AG04450 (cell line): ENCODE measurements at regions not wholly inside any gene's neighbourhood (a gene's known extent, or its start where the extent isn't known, plus 50 kb on each side); places are given as distances from the start of the nearest gene placed in this dataset.

Source experiments
- CTCF ChIA-PET: fragments of 300-600, 350-600 bp; formaldehyde crosslinking; extraction: SDS; loops from one replicate; lab custom pipeline; 2022; ENCODE audit warnings: antibody characterized with exemption, inconsistent platforms; lab: Charles Lee
- POLR2A ChIA-PET: fragments of 350-600 bp; formaldehyde crosslinking; extraction: SDS; loops from one replicate; lab custom pipeline; 2021; ENCODE audit warnings: antibody characterized with exemption, inconsistent platforms; lab: Yijun Ruan, JAX
- DNase-seq: peaks from one replicate; pipeline ENCODE4 v3.0.0-alpha.2; 2011; ENCODE audit warnings: low read depth, low spot score
- H3K27ac ChIP-seq: one replicate; pipeline ENCODE4 v1.5.1; 2012; ENCODE audit warnings: low read depth, low read length, control low read depth
- H3K27me3 ChIP-seq: one replicate; pipeline ENCODE4 v1.6.0; 2012; ENCODE audit warnings: low read length; ENCODE audit not compliant: control insufficient read depth, insufficient read depth
- H3K4me3 ChIP-seq: 2 replicates; pipeline ENCODE4 v1.5.1; 2011; ENCODE audit warnings: mild to moderate bottlenecking, low read depth, low read length, control low read depth
- H3K9me3 ChIP-seq: 2 replicates; pipeline ENCODE4 v1.5.1; 2012; ENCODE audit warnings: low read length; ENCODE audit not compliant: control insufficient read depth, insufficient read depth
- TF ChIP-seq, protein P1 (sequence below): IDR thresholded peaks from 2 replicates; pipeline ENCODE4 v1.5.1; 2011; ENCODE audit warnings: low read depth, low read length, control low read depth, inconsistent platforms

GRCh38 chr20:50308166-50308512 lies 117.5 kb downstream of the CEBPB start:
- no peak for DNase-seq
- peak overlapping the region; percentile 99 for H3K27ac ChIP-seq
- H3K27me3 ChIP-seq, result no peaks in the 10 kb centered on the region
- peak overlapping the region; percentile 20; the same call in 1 of the 2 replicates for H3K4me3 ChIP-seq
- H3K9me3 ChIP-seq, result no peaks in the 10 kb centered on the region; the same call in 1 of the 2 replicates
- CTCF ChIA-PET, result interaction anchor here (0.9 kb wide), 1 partner anchor 172 kb away, joined by 3 read pairs; no protein-coding TSS in a partner anchor
- POLR2A ChIA-PET, result interaction anchor here (0.8 to 2.1 kb wide), 4 partner anchors 14 to 84 kb away, joined by 3 to 9 read pairs (median 4); no protein-coding TSS in a partner anchor
- TF ChIP-seq, protein P1, sequence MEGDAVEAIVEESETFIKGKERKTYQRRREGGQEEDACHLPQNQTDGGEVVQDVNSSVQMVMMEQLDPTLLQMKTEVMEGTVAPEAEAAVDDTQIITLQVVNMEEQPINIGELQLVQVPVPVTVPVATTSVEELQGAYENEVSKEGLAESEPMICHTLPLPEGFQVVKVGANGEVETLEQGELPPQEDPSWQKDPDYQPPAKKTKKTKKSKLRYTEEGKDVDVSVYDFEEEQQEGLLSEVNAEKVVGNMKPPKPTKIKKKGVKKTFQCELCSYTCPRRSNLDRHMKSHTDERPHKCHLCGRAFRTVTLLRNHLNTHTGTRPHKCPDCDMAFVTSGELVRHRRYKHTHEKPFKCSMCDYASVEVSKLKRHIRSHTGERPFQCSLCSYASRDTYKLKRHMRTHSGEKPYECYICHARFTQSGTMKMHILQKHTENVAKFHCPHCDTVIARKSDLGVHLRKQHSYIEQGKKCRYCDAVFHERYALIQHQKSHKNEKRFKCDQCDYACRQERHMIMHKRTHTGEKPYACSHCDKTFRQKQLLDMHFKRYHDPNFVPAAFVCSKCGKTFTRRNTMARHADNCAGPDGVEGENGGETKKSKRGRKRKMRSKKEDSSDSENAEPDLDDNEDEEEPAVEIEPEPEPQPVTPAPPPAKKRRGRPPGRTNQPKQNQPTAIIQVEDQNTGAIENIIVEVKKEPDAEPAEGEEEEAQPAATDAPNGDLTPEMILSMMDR, result no peak

GRCh38 chr20:50308513-50309279 lies 118.1 kb downstream of the CEBPB start:
- ChIA-PET POLR2A (interaction anchor here (0.8 to 2.1 kb wide), 5 partner anchors 13 to 117 kb away, joined by 3 to 9 read pairs (median 4); no protein-coding TSS in a partner anchor), CTCF (interaction anchor here (0.9 to 1.0 kb wide), 2 partner anchors 155 to 172 kb away, joined by 3 read pairs; no protein-coding TSS in a partner anchor)
- no peaks in the 10 kb centered on the region; the same call in 1 of the 2 replicates for H3K9me3 ChIP-seq
- no peaks in the 10 kb centered on the region for H3K27me3 ChIP-seq
- peak overlapping the region; percentile 99 for H3K27ac ChIP-seq
- TF ChIP-seq, protein P1, result 0 out of 2 replicates have a peak, but pooled peaks have one; percentile 27
- H3K4me3 ChIP-seq, result peak overlapping the region; percentile 44
- peak; percentile 98 for DNase-seq

GRCh38 chr20:50309280-50309763 lies 118.7 kb downstream of the CEBPB start:
- ChIA-PET CTCF (interaction anchor here (1.0 kb wide), 1 partner anchor 155 kb away, joined by 3 read pairs; no protein-coding TSS in a partner anchor), POLR2A (interaction anchor here (1.3 to 2.1 kb wide), 4 partner anchors 12 to 118 kb away, joined by 3 to 9 read pairs (median 6); no protein-coding TSS in a partner anchor)
- Histone ChIP-seq H3K27me3 (no peaks in the 10 kb centered on the region), H3K27ac (peak overlapping the region; percentile 99), H3K4me3 (peak overlapping the region; percentile 44), H3K9me3 (no peaks in the 10 kb centered on the region; the same call in 1 of the 2 replicates)
- no peak for DNase-seq
- TF ChIP-seq, protein P1, result no peak

DNA sequence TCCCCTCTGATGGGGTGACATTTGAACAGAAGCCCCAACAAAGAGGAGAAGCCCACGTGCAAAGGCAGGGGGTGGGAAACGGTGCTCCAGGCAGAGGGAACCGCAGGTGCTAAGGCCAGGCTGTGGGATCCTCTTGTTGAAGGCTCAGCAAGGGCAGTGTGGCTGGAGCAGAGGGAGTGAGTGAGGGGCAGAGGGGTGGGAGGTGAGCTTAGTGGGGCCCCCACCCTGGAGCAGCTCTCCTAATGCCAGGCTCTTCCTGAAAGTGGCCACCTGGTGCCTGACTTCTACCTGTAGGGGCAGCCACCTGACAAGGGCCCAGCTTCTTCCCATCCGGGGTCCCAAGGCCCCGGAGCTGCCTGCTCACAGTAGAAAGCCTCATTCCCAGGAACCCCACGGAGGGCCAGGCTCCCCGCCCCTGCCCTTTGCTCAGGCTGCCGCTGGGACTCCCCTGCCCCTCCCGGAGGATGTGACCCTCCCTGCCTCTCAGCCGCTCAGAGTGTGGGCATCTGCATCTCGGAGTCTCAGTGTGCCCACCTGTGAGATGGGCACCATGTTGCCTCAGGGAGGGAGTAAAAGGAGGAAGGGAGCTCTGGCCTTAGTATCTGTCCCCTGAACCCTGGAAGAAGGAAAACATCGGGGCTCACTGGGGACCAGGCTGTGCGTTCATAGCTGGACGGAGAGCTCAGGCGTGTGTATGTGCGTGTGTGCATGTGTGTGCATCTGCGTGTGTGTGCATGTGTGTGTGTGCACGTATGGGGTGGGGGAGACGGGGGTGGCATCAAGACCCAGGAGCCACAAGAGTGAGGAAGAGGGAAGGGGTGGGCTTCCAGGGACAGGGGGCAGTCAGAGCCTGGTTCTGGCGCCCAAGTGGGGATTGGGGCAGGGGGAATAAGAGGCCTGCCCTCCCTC lies 119.4 kb downstream of the CEBPB start:
- TF ChIP-seq, protein P1, result no peak
- POLR2A ChIA-PET, result interaction anchor here (1.6 to 2.1 kb wide), 2 partner anchors 12 to 118 kb away, joined by 7 to 9 read pairs; no protein-coding TSS in a partner anchor
- Histone ChIP-seq H3K27ac (peak overlapping the region; percentile 99), H3K4me3 (no peak overlapping the region), H3K9me3 (no peaks in the 10 kb centered on the region; the same call in 1 of the 2 replicates), H3K27me3 (no peaks in the 10 kb centered on the region)
- no peak for DNase-seq
- CTCF ChIA-PET, result interaction anchor here (1.0 kb wide), 1 partner anchor 154 kb away, joined by 3 read pairs; no protein-coding TSS in a partner anchor
